Skin epidermis (tissue), 12 donors: ENCODE measurements at regions not wholly inside any gene's neighbourhood (a gene's known extent, or its start where the extent isn't known, plus 50 kb on each side); places are given as distances from the start of the nearest gene placed in this dataset.

ENCODE experiments used
- H3K27ac ChIP-seq, 21 experiments: fragments of 200-600 bp; sonication (generic) in 11 of 21; one replicate each; pipeline ENCODE4 v1.5.0; 2020; ENCODE audit warnings: mild to moderate bottlenecking in 3 of 21, inconsistent platforms in 2 of 21, moderate library complexity in 2 of 21
- H3K4me3 ChIP-seq, 7 experiments: fragments of 200-600 bp; sonication (generic) in 2 of 7; one replicate each; pipeline ENCODE4 v1.5.0; 2020; ENCODE audit warnings: inconsistent platforms in 2 of 7, mild to moderate bottlenecking in 2 of 7, moderate library complexity in 1 of 7

DNA sequence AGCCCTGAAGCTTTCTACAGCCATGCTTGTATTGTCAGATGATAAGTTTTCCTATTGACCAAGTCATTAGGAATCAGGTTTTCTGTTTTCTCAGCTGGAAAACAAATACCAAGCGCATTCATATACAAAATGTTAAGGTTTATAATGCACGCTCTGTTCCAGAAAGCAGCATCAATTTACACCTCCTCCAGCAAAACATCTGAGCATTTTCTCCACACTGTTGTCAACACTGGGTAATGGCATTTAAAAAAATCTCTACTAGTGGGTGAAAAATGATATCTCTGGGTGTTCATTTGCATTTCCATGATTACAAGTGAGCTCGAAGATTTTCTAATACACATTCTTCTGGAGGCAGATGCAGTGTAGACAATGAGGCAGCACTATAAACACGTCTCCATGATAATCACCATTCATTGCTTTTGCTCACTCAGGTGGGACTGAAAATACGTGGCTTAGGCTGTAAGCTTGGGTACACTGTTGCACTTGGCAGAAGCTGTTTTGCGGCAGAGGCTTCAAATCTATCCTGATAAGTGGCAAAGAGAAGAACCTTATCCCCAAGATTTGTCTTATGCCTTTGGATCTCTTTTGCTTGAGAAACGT, 114.8 kb upstream of the PLPP4 start:
- H3K4me3 ChIP-seq, result no peak overlapping the region
- no peak overlapping the region for H3K27ac ChIP-seq

DNA sequence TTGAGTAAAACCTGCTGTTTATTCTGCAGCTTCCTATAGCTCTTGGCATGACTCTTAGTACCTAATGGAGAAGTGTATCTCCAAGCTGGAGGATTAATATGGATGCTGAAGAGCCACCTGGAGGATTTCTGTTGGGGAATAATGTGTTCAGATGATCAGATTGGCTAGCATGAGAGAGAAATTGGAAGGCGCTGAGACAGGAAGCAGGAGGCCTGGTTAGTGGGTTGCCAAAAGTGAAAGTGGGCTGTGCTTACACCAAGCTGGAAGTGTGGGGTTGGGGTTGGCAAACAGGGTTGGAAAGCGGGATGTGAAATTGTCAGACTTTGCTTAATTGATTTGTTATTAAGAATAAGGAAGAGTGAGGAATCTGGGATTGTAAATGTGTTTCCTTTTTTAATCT, 111.8 kb upstream of the PLPP4 start:
- Histone ChIP-seq H3K27ac (no peak overlapping the region), H3K4me3 (no peak overlapping the region)

DNA sequence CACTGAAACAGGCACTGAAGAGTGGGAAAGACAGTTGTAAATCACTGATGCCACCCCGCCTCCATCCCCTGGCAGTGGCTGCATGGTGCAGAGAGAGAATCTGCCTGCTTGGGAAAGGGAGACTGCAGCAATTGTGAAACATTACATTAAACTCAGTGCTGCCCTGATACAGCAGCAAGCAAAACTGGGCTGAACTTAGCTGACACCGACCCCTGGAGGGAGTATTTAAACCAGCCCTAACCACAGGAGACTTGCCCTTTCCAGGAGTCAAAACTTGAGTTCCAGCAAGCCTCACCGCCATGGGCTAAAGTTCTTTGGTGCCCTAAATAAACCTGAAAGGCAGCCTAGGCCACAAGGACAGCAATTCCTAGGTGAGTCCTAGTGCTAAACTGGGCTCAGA, 109.4 kb upstream of the PLPP4 start:
- Histone ChIP-seq H3K4me3 (no peak overlapping the region), H3K27ac (no peak overlapping the region)

GRCh38 chr10:120349069-120349468, 108.0 kb upstream of the PLPP4 start:
- no peak overlapping the region for H3K27ac ChIP-seq
- no peak overlapping the region for H3K4me3 ChIP-seq

DNA sequence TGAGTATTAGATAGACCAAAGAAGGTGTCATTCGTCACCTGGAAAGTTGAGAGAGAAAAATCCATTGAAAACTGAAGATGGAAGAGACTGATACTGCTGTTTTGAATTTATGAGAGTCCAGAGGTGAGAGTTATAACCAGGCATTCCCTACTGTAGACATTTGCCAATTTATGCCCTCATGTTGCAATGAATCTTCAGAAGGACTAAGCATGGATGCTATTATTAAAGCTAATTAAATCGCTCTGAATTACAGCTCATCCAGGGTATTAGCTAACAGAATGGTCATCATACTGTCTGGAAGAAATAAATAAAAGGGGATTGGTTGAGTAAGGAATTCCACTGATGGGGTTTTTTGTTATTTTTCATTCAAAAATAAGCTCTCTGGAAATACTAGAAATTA, 101.6 kb upstream of the PLPP4 start:
- Histone ChIP-seq H3K4me3 (no peak overlapping the region), H3K27ac (no peak overlapping the region)

- Histone ChIP-seq H3K4me3 (no peak overlapping the region), H3K27ac (no peak overlapping the region)
Measured at GRCh38 chr10:120360571-120360970, 96.5 kb upstream of the PLPP4 start.

- no peak overlapping the region for H3K27ac ChIP-seq
- no peak overlapping the region for H3K4me3 ChIP-seq
Measured at GRCh38 chr10:120365872-120366271, 91.2 kb upstream of the PLPP4 start.

GRCh38 chr10:120367341-120367740, 89.7 kb upstream of the PLPP4 start:
- H3K27ac ChIP-seq, result no peak overlapping the region
- no peak overlapping the region for H3K4me3 ChIP-seq

DNA sequence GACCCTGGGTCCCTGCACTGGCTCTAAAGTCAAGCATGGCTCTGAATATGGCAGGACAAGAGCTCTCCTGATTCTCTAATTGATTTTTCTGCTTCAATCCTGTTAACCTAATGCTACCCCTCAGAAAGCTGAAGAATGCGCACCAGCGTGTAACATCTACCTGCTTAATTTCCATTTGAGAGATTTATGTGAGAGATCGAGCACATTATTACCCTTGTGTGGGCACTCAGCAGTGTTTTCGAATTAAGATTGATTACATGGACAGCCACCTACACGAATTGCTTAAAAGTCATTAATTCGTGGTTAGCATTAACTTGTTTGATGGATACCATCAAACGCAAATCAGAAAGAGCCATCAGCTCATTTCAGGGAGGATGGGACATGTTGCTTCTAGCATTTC, 88.7 kb upstream of the PLPP4 start:
- H3K27ac ChIP-seq, result no peak overlapping the region
- no peak overlapping the region for H3K4me3 ChIP-seq

DNA sequence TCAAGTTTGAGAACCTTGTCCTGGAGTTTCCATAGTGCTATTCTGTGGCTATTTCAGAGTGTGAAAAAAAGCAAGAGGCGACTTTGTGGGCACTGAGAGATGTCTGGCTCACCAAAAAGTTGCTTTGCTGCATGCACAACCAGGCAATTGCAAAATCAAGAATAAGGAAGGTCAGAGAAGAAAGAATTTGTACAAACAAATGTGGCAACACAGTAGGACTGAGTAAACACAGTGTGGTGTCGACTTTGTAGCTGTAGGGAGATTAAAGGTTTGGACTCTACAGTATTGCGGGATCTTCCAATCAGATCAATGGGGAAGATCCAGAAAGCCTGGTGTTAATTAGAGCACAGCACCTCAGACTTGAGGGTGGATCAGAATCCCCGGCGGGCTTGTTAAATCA, 88.1 kb upstream of the PLPP4 start:
- Histone ChIP-seq H3K27ac (no peak overlapping the region), H3K4me3 (no peak overlapping the region)

DNA sequence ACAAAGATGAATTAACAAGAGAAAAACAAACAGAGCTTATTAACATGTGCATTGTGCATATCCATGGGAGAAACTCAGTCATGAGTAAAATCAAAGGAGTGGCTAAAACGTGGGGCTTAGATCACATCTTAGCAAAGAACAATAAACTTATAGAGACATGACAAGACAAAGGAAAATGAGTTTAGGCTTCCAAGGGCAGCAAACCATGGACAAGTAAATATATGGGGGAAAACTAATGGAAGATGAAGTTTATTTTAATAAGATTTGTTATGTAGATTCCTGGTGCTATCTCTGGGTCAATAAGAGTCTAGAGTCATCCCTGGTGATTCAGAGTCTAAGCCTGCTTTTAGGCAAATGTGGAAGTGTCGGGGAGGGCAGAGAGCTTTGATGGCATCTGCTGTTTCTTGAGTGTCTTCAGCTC, 87.2 kb upstream of the PLPP4 start:
- Histone ChIP-seq H3K4me3 (no peak overlapping the region), H3K27ac (no peak overlapping the region)

- H3K4me3 ChIP-seq, result no peak overlapping the region
Measured at GRCh38 chr10:120371856-120372255, 85.2 kb upstream of the PLPP4 start.

DNA sequence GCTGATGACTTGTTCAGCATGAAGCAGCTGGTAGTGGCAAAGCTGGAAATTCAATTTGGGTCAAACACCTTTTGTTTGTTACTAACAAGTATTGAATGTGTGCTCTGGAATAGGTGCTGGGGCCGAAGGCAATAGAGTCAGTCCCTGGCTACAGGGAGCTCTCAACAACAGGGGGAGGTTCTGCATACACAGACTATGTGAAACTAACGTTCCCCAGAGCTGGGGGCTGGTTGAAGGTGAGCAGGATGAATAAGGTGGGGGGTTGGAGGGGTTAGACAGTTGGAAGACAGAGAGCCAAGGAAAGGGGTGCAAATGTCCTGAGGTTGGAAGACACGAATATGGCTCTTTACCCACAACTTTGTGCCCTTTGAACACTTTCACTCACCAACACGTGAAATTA, 84.1 kb upstream of the PLPP4 start:
- Histone ChIP-seq H3K27ac (no peak overlapping the region), H3K4me3 (no peak overlapping the region)

More at GRCh38 chr10:120371856-120372255, 85.2 kb upstream of the PLPP4 start:
- H3K27ac ChIP-seq, result no peak overlapping the region

DNA sequence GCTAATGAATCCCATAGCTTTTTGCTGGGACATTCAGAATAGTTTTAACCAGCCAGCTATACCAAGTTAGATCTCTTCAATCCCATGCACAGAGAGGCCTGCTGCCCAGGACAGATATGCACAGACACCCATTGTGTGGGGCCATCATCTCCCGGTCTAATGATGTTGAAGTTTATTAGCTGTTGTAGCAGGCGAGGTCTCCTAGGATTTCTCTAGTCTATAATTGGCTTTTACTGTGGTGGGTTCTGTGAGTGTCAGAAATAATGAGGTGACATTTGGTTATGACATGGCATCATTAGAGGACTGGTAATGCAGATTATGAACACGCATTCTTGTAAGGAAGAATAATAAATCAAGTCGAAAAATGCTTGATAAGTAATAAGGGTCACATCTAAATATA, 81.4 kb upstream of the PLPP4 start:
- H3K27ac ChIP-seq, result no peak overlapping the region

GRCh38 chr10:120381931-120382330, 75.1 kb upstream of the PLPP4 start:
- H3K27ac ChIP-seq, result no peak overlapping the region
- H3K4me3 ChIP-seq, result no peak overlapping the region

More for the DNA sequence above, 81.4 kb upstream of the PLPP4 start:
- no peak overlapping the region for H3K4me3 ChIP-seq

DNA sequence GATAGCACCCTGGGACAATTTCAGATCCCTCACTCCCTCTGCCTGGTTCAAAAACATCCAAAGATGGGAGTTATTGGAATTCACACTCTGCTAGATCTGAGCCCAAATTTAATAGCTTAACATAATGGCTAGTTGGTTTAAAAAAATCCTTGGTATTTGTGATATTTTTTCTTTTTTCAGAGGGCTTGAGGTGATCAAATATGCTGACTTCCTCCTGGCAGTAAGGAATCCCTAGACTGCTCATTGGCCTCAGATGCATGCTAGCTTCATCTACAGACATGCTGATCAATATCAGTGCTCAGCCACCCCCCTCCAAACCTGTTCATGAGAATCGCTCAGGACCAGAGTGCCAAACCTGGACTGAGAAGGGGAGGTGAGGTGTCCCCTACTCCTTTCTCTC, 74.7 kb upstream of the PLPP4 start:
- no peak overlapping the region for H3K27ac ChIP-seq
- no peak overlapping the region for H3K4me3 ChIP-seq

GRCh38 chr10:120385992-120386391, 71.0 kb upstream of the PLPP4 start:
- Histone ChIP-seq H3K4me3 (no peak overlapping the region), H3K27ac (no peak overlapping the region)

GRCh38 chr10:120386896-120387295, 70.1 kb upstream of the PLPP4 start:
- no peak overlapping the region for H3K27ac ChIP-seq
- H3K4me3 ChIP-seq, result no peak overlapping the region

DNA sequence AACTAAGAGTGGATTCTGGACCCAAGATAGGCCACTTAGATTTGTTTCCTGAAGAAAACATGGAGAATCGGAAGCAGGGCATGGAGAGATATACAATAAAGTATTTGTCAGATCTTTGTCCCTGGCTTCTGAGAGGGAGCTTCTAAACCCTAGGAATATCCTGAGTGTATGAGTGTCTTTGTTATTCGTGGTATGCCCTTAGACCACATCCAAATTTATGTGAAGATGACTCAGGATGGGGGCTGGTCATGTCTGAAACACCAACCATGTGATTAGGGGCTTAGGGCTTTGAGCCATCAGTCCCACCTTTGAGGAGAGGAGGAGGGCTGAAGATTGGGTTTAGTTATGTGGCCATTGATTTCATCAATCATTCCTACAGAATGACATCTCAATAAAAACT, 69.7 kb upstream of the PLPP4 start:
- Histone ChIP-seq H3K4me3 (no peak overlapping the region), H3K27ac (no peak overlapping the region)

DNA sequence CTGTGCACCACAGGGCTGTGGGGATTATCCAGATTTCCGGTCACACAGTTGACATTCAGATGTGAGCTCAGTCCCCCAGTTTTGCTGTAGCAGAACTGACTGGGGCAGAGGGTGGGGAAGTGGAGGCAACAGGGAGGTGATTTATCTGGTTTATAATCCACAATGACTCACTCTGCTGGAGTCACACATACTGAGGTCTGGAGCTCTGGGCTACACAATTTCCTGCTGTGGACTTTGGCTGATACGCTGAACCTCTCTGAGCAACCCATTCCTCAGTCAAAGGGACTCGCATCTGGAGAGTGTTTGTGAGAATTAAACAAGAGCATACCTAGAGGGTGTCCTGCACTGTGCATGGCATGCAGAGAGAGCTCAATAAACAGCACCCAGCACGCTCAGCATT, 64.8 kb upstream of the PLPP4 start:
- H3K27ac ChIP-seq, result no peak overlapping the region
- H3K4me3 ChIP-seq, result no peak overlapping the region

- no peak overlapping the region for H3K4me3 ChIP-seq
- H3K27ac ChIP-seq, result peak overlapping the region in 1 of 21 experiments; percentile 51
Measured at GRCh38 chr10:120392671-120393079, 64.4 kb upstream of the PLPP4 start.

DNA sequence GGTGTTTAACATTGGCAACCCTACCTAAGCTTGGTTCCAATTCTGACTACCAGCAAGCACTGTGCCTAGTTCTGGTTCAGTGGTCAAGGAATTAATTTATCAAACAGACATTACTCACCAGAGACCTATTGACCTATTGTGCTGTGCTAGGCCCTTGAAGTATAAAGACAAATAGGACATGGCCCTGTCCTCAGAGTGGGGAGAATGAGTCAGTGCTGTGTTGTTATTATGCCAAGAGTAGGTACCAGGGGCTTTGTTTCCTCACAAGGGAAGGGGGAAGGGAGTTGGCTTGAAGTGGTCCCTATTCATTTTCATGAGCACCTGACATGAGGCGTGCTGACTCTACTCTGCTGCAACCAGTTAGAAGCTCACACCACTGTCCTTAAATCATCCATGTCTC, 62.6 kb upstream of the PLPP4 start:
- Histone ChIP-seq H3K4me3 (no peak overlapping the region), H3K27ac (no peak overlapping the region)
